Heart left ventricle (tissue), 13 donors: ENCODE measurements at regions not wholly inside any gene's neighbourhood (a gene's known extent, or its start where the extent isn't known, plus 50 kb on each side); places are given as distances from the start of the nearest gene placed in this dataset.

Source experiments
- CTCF ChIP-seq, 12 donors: fragments of 200-600 bp; sonication (generic) in 4 of 12; IDR thresholded peaks; one replicate each; pipeline versions ENCODE4 v1.5.0 to v1.8.0; 2018 to 2022; ENCODE audit warnings: antibody characterized with exemption in 12 of 12, mild to moderate bottlenecking in 5 of 12
- POLR2A ChIP-seq, 2 donors: fragments of 450-650 bp; IDR thresholded peaks; one replicate each; pipeline ENCODE4 v1.6.1; 2017; ENCODE audit warnings: antibody characterized with exemption in 2 of 2, mild to moderate bottlenecking in 2 of 2, moderate library complexity in 2 of 2
- donor health status: ischemic (EF 13 %, LVEDD 7.1; RV severe dilation, severe dysfunction).
- donor health status: DM: no; HTN: yes; CAD: no.
- donor health status: DM: no; HTN: no; CAD: no.
- donor health status: ischemic (EF 25% LVEDD 6.9; RV normal size, moderate dysfunction).
- donor health status: ischemic (EF 25% LVEDD 5.7; RV mildly dilated, moderate dysfunction).
- donor health status: ischemic (EF 35%, LVEDD 5.7; RV mildly dilated, moderate dysfunction).
- donor health status: nonischemic (EF 11% LVEDD 7.7; RV severe dilation, severe dysfunction).
- donor health status: DM: yes; HTN: yes; CAD: no.
- donor health status: PGD.
- donor health status: ischemic (EF 29% LVEDD 5.4; RV normal size, mild dysfunction).
- donor health status: nonischemic (EF 23%, LVEDD 6.1; RV moderate dilation, normal function).

- no peak for TF ChIP-seq CTCF (IDR thresholded peaks at IDR 0.05)
- TF ChIP-seq POLR2A (IDR thresholded peaks at IDR 0.05) = no peak
Measured at GRCh38 chr14:94682736-94683135, 70.5 kb downstream of the SERPINA3 start.
